HCT116 (cell line): ENCODE measurements at regions not wholly inside any gene's neighbourhood (a gene's known extent, or its start where the extent isn't known, plus 50 kb on each side); places are given as distances from the start of the nearest gene placed in this dataset.

Experiments
- CTCF ChIP-seq, 3 experiments: fragments of 200-600 bp in 1 of 3; sonication (generic) in 1 of 3; IDR thresholded peaks in 2 of 3; conservative IDR thresholded peaks in 1 of 3; 2 replicates each; pipeline ENCODE4 v1.5.1; 2012 to 2017; ENCODE audit warnings: low read depth in 2 of 3, low read length in 2 of 3, antibody characterized with exemption in 1 of 3, borderline replicate concordance in 1 of 3, control low read depth in 1 of 3, mild to moderate bottlenecking in 1 of 3, mixed read lengths in 1 of 3, mixed run types in 1 of 3, moderate library complexity in 1 of 3; ENCODE audit not compliant: insufficient read depth in 1 of 3
- ELF1 ChIP-seq: IDR thresholded peaks from 2 replicates; pipeline ENCODE4 v1.6.1; 2012; ENCODE audit warnings: low read depth, borderline replicate concordance
- MAX ChIP-seq: IDR thresholded peaks from 2 replicates; pipeline ENCODE4 v1.6.1; 2012
- POLR2AphosphoS5 ChIP-seq: IDR thresholded peaks from 2 replicates; pipeline ENCODE4 v1.6.1; 2011; ENCODE audit warnings: mild to moderate bottlenecking, low read depth, low read length, moderate library complexity

- TF ChIP-seq CTCF (IDR thresholded peaks at IDR 0.05 in 2 of 3, conservative IDR thresholded peaks at IDR 0.05 in 1 of 3; ENCODE audit: borderline replicate concordance in 1 of 3, insufficient read depth in 1 of 3, low read depth in 2 of 3, low read length in 2 of 3) (no peak), POLR2AphosphoS5 (no peak), ELF1 (no peak), MAX (no peak)
Measured at GRCh38 chr3:197438906-197439305, 116.9 kb downstream of the BDH1 start.
